GM19025 (cell line): ENCODE measurements at regions not wholly inside any gene's neighbourhood (a gene's known extent, or its start where the extent isn't known, plus 50 kb on each side); places are given as distances from the start of the nearest gene placed in this dataset.
"Not testable (repeated sequence)": the region's sequence is repeated elsewhere in the genome, so short reads cannot be mapped to it uniquely, and the experiment has no call there.

Source experiments
- ATAC-seq: cut with Tn5 transposase; IDR thresholded peaks from one replicate; pipeline ENCODE4 v1.9.1; 2021; ENCODE audit warnings: mild to moderate bottlenecking, low read depth, moderate library complexity; ENCODE audit not compliant: unreplicated experiment

DNA sequence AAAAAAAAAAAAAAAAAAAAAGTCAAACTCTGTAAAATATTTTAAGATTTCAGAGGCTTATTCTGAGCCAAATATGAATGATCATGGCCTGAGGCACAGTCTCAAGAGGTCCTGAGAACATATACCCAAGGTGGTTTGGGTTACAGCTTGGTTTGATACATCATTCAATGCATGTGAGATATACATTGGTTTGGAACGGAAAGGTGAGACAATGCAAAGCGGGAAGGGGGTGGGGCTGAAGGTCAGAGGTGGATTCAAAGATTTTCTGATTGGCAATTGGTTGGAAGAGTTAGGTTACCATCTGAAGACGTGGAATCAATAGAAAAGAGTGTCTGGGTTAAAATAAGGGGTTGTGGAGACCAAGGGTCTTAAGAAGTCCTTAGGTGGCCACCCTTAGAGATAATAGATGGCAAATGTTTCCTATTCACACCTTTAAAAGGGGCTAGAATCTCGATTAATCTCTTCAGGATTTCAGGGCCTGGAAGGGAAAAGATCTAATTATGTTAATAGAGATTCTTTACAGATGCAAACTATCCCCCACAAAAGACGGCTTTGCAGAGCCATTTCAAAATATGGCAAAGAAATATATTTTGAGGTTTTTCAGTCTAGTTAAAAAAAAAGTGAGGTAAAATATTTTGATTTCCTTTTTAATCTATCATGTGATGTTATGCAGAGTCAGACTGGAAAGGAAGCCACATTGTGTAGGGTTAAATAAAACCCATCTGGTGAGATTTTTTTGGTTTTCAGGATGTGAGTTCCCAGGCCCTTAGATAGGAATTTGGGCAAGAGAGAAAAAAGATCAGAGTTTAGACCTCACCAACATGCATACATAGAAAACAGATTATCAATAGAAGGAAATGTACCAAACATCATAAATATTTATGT is 173.8 kb upstream of the CNOT2 start:
- no peak for ATAC-seq

DNA sequence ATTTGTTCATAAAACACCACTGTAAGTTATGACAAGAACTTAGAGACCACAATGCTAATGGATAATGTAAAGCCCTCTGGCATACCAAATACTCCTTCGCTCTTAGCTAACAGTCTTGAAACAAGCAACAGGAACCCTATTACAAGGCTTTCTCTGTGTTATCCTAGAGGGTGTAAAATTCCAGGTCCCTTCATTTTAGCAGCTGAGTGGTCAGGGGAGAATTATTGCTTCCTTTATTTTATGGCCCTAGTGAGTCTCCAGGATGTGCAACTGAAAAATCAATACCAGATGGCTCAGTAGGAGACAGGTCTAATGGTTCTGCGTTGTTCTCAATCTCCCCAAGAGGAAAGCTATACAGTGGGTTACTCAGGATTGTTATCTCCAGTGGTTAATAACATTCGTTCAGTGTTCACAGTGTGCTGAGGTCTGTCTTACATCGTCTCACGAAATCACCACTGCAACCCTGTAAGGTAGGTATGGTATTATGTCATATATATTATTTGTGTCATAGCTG is 172.7 kb upstream of the CNOT2 start:
- no peak for ATAC-seq

DNA sequence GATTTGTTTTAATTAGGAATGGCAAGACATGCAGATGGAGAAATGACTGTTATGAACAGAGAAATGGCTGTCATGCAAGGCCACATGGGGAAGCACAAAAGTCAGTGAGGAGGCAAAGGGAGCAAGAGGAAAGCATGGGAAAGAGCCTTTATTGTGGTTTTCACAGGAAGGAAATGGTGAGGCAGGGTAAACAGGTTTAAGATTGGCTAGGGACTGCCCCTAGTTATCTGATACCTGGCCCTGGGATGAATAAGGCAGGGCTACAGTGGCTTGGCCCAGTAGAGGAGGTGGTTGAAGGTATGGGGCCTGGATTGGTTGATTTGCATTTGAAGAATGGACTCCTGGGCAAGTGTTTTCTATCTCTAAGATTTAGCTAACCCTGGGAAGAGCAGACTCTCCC is 168.7 kb upstream of the CNOT2 start:
- ATAC-seq = no peak

DNA sequence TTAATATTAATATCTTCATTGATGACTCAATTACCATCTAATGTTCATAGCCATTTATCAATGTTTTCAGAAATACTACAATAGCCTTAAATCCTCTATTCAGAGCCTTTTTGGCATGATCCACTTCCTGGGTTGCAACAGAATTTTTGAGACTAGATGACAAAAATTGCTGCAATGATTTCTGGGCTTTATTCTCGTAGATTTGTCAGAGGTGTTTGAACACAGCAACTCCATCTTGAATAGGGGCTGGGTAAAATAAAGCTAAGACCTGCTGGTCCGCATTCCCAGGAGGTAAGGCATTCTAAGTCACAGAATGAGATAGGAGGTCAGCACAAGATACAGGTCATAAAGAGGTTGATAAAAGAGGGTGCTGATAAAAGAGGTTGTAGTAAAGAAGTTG is 165.8 kb upstream of the CNOT2 start:
- no peak for ATAC-seq

DNA sequence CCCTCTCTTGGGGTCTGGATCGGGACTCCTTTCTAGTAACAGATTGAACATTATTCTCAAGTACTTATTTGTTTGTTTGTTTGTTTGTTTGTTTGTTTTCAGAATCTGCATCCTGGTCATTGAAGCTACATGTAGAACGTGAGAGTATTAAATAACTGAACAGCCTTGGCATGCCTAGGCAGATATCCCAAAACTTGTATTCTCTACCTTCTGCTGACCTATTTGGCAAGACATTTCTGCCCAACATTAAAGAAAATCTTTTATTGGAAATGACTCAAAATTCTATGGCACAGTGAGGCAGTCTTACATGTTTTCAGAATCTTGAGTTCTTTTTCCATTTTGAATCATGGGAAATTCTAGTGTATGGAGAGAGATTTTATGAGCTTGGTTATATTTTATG is 165.1 kb upstream of the CNOT2 start:
- no peak for ATAC-seq

DNA sequence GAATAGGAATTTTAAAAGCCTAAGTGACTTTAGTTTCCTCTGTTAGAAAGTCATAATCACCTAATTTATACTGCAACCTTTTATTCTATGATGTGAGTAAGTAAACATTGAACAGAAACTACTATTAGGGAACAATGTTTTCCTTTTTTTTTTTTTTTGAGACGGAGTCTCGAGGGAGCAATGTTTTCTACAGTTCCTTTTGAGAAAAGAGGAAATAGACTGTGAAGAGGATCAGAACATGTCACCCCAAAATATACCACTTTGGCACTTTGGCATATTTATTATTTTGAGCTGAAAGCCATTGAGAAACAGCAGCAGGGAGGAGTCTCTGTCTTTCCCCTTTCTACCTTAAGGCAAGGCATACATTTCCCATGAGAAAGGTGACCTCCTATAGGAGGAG is 162.7 kb upstream of the CNOT2 start:
- no peak for ATAC-seq

DNA sequence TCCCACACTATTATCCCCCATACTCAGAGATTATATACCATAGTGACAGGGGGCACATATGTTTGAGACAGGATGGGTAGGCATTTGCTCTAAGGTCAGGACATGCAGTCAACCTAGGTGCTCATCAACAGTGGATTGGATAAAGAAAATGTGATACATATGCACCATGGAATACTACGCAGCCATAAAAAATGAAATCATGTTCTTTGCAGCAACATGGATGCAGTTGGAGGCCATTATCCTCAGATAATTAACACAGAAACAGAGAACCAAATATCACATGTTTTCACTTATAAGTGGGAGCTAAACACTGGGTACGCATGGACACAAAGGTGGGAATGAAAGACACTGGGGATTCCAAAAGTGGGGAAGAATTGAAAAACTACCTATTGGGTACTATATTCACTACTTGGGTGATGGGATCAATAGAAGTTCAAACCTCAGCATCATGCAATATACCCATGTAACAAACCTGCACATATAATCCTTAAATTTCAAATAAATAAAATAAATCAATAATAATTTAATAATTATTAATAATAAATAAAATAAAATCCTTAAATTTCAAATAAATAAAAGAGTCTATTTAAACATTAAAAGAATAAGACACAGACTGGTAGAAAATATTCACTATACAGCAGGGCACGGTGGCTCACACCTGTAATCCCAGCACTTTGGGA is 160.1 kb upstream of the CNOT2 start:
- ATAC-seq = no peak

DNA sequence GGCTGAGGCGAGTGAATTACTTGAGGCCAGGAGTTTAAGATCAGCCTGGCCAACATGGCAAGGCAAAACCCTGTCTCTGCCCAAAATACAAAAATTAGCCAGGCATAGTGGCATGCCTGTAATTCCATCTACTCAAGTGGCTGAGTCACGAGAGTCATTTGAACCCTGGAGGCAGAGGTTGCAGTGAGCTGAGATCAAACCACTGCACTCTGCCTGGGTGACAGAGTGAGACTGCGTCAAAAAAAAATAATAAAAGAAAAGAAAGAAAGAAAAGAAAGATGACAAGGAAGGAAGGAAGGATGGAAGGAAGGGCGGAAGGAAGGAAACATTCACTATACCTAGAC is 159.6 kb upstream of the CNOT2 start:
- no peak for ATAC-seq

DNA sequence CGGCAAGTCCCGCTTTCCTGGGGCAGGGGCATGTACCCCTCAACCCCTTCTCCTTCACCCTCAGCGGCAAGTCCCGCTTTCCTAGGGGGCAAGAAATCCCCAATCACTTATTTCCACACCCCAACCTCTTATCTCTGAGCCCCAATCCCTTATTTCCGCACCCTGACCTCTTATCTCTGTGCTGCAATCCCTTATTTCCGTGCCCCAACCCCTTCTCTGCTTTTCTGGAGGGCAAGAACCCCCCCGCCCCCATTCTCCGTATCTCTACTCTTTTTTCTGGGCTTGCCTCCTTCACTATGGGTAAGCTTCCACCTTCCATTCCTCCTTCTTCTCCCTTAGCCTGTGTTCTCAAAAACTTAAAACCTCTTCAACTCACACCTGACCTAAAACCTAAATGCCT is 156.9 kb upstream of the CNOT2 start:
- ATAC-seq = not testable (repeated sequence)

DNA sequence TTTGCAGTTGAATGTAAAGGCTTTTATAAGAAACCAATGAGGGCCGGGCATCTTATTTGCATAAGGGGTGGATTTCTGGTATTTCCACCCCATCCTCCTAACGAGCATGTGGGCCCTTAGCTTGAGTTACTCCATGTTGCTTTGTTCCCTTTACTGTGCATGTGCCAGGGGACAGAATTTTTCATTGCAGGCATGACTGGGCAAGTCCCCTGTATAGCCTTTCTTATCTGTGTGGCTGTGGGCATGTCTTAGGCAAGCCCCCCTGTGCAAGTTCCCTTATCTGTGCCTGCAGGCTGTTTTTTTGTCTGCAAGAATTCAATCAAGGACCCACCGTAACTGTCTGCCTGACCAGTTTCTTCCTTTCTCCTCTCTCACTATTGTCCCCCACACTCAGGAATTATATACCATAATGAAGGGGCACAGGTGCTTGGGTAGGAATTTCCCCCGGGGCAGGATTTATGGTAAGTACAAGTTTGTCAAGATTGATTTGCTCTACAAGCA is 152.2 kb upstream of the CNOT2 start:
- no peak for ATAC-seq

DNA sequence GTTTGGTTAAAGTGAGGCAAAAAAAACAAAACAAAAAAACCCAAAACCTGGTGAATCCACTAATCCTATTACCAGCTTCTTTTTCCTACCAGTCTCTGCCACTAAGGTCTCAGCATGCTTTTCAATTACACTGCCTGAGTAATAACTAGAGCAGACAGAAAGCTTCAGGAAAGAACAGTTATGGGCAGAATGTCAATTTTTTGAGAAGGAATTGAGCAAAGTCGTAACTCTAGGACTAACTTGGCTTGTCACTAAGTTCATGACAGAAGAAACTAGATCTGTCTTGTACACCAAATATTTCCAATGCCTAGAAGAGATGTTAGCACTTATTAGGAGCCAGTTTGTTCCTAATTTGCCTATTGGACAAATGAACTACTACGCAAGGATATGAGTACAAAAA is 148.8 kb upstream of the CNOT2 start:
- no peak for ATAC-seq

DNA sequence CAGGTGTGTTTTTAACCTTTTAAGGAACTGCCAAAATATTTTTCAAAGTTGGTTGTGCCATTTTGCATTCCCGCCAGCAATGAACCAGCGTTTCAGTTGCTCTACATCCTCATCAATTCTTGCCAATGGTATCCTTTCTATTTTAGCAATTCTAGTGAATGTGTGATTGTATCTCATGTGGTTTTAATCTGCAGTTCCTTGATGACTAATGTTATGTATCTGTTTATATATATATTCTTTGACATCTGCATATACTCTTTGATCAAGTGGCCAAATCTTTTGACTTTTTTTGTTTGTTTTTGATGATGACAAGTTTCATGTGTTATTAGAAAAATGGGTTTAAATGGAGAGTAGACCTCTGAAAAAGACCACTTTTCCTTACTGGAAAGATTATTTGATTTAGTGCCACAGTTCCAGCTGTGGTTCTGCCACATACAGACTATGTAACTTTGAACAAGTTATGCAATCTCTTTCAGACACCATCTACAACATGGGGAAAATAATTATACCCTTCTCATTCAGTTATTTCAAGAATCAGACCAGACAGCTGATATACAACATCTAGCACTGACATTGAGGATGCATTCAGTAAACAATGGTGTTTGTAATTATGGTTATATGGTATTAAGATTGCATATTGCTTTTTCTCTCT is 146.3 kb upstream of the CNOT2 start:
- no peak for ATAC-seq

DNA sequence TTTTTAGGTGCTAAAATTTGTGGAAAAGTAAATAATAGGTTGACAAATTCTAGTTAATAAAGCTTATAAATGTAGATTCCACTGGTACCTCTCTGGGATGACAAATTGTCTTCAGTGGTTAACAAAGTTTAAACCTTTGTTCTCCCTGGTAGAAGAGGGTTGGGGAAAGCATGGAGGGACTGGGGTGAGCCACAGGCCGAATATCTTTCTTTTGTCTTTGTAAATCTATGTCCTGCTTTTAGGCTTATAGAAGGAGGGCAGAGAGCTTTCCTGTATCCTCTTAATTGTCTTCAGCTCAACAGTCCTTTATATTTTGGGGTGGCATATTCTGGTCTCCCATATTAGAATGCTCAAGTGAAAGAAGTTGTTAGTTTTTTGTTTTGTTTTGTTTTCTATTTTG is 142.2 kb upstream of the CNOT2 start:
- no peak for ATAC-seq

DNA sequence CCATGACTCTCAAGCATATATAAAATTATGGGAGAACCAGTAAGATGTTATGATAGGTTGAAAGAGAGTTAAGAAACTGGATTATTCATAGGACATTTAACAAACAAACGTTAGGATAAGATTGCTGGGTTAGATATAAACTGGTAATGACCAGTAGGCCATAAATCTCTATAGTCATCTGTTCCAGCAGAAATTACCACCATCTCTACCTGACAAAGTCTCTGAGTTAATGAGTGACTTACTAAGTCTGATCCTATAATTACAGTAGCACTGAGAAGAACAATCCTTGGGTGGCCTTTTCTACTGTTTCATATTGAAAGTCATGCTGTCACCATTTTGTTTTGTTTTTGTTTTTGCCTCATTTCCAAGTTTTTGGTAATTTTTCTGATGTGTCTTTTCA is 136.9 kb upstream of the CNOT2 start:
- ATAC-seq = no peak

DNA sequence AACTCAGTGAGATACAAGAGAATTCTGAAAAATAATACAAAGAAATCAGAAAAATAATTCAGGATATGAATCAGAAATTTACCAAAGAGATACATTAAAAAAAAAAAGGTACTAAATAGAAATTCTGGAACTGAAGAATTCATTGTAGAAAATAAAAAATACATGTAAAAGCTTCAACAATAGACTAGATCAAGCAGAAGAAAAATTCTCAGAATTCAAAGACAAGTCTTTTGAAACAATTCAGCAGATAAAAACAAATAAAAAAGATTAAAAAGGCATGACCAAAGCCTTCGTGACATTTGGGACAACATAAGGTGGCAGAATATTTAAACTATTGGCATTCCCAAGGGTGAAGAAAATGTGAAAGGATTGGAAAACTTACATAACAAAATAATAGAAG is 133.1 kb upstream of the CNOT2 start:
- ATAC-seq = no peak

DNA sequence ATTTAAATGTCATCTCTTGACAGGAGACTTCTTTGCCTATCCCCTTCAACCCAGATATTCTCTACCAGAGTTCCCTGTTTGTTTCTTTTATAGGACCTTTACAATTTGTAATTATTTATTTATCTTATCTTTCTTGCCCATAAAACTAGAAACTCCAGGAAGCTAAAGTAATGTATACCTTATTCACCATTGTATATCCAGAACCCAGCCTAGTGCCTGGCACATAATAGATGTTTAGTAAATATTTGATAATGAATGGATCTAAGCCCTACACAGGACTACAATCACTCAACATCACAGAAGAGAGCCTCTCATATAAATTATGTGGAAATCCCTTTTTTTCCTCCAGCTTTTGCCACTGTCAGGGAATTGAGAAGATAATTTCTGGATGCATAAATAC is 125.6 kb upstream of the CNOT2 start:
- ATAC-seq = no peak

DNA sequence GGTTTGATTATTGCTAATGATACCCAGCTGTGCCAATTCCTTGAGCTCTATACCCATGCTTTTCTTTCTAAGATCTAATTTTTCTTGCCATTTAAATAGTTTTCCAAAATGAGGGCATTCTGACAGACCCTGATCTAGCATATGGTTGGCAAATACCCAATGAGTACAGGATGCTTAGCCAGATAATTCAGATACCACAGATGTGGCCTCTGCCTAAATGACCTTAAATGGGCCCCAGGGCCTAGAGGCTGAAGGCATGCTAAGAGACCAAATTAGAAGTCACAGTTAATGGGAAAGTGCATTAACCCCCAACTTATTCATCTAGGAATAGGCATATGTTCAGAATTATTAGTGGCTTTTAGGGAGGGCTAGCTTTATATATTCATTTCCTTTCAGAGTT is 122.3 kb upstream of the CNOT2 start:
- ATAC-seq = no peak

DNA sequence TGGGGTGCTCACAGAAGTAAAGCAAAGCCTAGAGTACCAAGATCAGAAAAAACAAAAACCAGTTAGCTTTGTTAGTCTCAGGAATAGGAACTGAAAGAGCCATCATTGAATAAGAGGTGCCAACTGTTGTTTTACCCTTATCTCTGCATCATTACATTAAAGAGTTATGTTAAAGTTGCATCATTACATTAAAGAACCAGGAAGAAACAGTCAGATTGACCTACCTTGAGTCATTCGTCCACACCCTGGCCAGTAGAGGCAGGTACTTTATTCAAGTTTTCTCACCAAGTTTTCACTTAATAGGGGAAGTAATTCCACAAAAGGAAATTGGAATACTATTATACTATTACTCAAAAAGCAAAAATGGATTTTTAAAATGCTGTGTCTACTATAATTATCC is 121.7 kb upstream of the CNOT2 start:
- no peak for ATAC-seq

DNA sequence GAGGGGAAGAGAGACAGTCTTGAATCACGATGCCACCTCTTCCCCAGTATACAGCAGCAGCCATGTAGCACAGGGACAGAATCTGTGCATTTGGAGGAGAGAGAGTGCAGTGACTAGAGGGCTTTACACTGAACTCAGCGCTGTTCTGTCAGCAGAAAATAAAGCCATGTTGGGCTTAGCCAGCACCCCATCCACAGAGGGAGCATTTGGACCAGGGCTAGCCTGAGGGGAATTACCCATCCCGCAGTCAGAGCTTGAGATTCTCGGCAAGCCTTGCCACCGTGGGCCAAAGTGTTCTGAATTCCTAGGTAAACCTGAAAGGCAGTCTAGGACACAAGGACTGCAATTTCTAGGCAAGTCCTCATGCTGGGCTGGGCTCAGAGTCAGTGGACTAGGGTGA is 120.4 kb upstream of the CNOT2 start:
- ATAC-seq = no peak

DNA sequence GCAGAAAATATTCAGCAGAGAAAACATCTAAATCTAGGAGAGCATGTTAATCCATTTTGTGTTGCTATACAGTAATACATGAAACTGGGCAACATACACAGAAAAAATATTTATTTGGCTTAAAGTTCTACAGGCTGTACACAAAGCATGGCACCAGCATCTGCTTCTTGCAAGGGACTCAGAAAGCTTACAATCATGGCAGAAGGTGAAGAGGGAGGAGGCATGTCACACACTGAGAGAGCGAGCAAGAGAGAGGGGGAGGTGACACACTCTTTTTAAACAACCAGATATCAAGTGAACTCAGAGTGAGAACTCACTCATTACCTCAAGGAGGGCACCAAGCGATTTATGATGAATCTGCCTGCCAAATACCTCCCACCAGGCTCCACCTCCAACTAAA is 94.2 kb upstream of the CNOT2 start:
- no peak for ATAC-seq

DNA sequence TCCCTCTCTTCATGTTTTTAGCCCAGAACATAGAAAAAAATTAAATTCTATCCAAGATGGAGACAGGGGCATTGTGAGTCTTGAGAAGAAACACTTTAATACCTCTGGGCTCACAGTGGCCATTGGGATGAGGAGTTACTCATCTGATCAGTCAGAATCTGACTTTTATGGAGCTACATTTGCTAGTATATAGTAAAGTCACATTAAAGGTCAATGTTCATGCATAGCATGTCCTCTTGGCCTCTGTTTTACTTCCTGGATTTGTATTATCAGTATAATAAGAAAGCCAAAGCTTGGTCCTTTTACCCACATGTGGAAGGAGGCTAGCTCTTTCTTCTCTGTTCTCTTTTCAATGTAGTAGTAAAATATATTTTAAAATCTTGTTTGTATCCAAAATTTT is 93.6 kb upstream of the CNOT2 start:
- ATAC-seq = no peak
